Right atrium auricular region (tissue), 2 donors: ENCODE measurements at regions not wholly inside any gene's neighbourhood (a gene's known extent, or its start where the extent isn't known, plus 50 kb on each side); places are given as distances from the start of the nearest gene placed in this dataset.

Experiments used
- DNase-seq: peaks from one replicate; pipeline ENCODE4 v3.0.0-alpha.2; 2019; ENCODE audit warnings: low spot score
- H3K27ac ChIP-seq, 2 donors: fragments of 200-600 bp; sonication (generic); 1 replicate in 1 of 2; 2 replicates in 1 of 2; pipeline ENCODE4 v1.5.1; 2016 to 2019
- H3K27me3 ChIP-seq, 2 donors: fragments of 200-600 bp; sonication (generic); one replicate each; pipeline versions ENCODE4 v1.5.1 to v1.6.0; 2017 to 2019
- H3K36me3 ChIP-seq: fragments of 200-600 bp; sonication (generic); one replicate; pipeline ENCODE4 v1.5.1; 2016
- H3K4me1 ChIP-seq, 2 donors: fragments of 200-600 bp; sonication (generic); one replicate each; pipeline versions ENCODE4 v1.5.1 to v1.6.0; 2017 to 2019
- H3K4me3 ChIP-seq, 2 donors: fragments of 200-600 bp; sonication (generic); 1 replicate in 1 of 2; 2 replicates in 1 of 2; pipeline ENCODE4 v1.5.1; 2017 to 2019; ENCODE audit warnings: mild to moderate bottlenecking in 1 of 2, moderate library complexity in 1 of 2
- H3K9me3 ChIP-seq, 2 donors: fragments of 200-600 bp; sonication (generic); one replicate each; pipeline ENCODE4 v1.5.1; 2019
- CTCF ChIP-seq, 2 donors: fragments of 200-600 bp; sonication (generic); IDR thresholded peaks; one replicate each; pipeline ENCODE4 v1.5.1; 2019; ENCODE audit warnings: antibody characterized with exemption in 2 of 2

- H3K9me3 ChIP-seq = peaks cover 0 to 9% of the 10 kb centered on the region in 2 donors
- DNase-seq = no peak
- no peaks in the 10 kb centered on the region for H3K36me3 ChIP-seq
- no peak overlapping the region for H3K4me3 ChIP-seq
- H3K27me3 ChIP-seq = no peaks in the 10 kb centered on the region
- H3K4me1 ChIP-seq = peaks cover 0 to 8% of the 10 kb centered on the region in 2 donors
- H3K27ac ChIP-seq = no peak overlapping the region
- no peak for TF ChIP-seq CTCF (IDR thresholded peaks at IDR 0.05)
These were observed 93.2 kb upstream of the TLE3 start for GRCh38 chr15:70190965-70191364.

GRCh38 chr15:70189826-70190695, 92.3 kb upstream of the TLE3 start:
- no peaks in the 10 kb centered on the region for H3K4me1 ChIP-seq
- TF ChIP-seq CTCF (IDR thresholded peaks at IDR 0.05) = no peak
- no peak for DNase-seq

GRCh38 chr15:70188286-70188685, 90.6 kb upstream of the TLE3 start:
- Histone ChIP-seq H3K4me3 (no peak overlapping the region), H3K4me1 (no peaks in the 10 kb centered on the region), H3K27ac (no peak overlapping the region), H3K27me3 (no peaks in the 10 kb centered on the region), H3K36me3 (no peaks in the 10 kb centered on the region), H3K9me3 (peaks cover 0 to 9% of the 10 kb centered on the region in 2 donors)
- no peak for TF ChIP-seq CTCF (IDR thresholded peaks at IDR 0.05)
- no peak for DNase-seq

More at GRCh38 chr15:70189826-70190695, 92.3 kb upstream of the TLE3 start:
- Histone ChIP-seq H3K9me3 (peaks cover 0 to 9% of the 10 kb centered on the region in 2 donors), H3K4me3 (no peak overlapping the region), H3K27ac (no peak overlapping the region), H3K36me3 (no peaks in the 10 kb centered on the region), H3K27me3 (no peaks in the 10 kb centered on the region)

- Histone ChIP-seq H3K9me3 (peaks cover 0 to 9% of the 10 kb centered on the region in 2 donors), H3K27me3 (no peaks in the 10 kb centered on the region), H3K4me3 (no peak overlapping the region), H3K27ac (no peak overlapping the region), H3K4me1 (no peaks in the 10 kb centered on the region), H3K36me3 (no peaks in the 10 kb centered on the region)
- no peak for TF ChIP-seq CTCF (IDR thresholded peaks at IDR 0.05)
- DNase-seq = no peak
These were observed 89.6 kb upstream of the TLE3 start for GRCh38 chr15:70187331-70187730.

- Histone ChIP-seq H3K27ac (no peak overlapping the region), H3K9me3 (no peaks in the 10 kb centered on the region), H3K36me3 (no peaks in the 10 kb centered on the region), H3K4me3 (no peak overlapping the region), H3K27me3 (no peaks in the 10 kb centered on the region), H3K4me1 (no peaks in the 10 kb centered on the region)
- no peak for TF ChIP-seq CTCF (IDR thresholded peaks at IDR 0.05)
- no peak for DNase-seq
These were observed 88.4 kb upstream of the TLE3 start for GRCh38 chr15:70186152-70186551.
